ENCODE measurements at regions not wholly inside any gene's neighbourhood (a gene's known extent, or its start where the extent isn't known, plus 50 kb on each side); places are given as distances from the start of the nearest gene placed in this dataset.

DNA sequence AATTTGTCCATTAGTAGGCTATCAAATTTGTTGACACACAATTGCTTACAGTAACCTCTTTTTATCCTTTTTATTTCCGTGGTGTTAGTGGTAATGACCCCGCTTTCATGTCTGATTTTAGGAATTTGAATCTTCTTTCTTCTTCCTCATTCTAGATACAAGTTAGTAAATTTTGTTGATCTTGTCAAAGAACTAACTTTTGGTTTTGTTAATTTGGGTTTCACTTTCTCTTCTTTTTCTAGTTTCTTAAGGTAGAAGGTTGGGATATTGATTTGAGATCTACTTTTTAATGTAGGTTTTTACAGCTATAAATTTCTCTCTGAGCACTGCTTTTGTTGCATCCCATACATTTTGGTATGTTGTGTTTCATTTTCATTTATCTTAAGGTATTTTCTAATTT lies 53.3 kb upstream of the SLC7A1 start:
- TF ChIP-seq GATA3 (IDR thresholded peaks at IDR 0.05; ENCODE audit: low read depth, low read length) (no peak), GATA2 (IDR thresholded peaks at IDR 0.05; ENCODE audit: low read depth, low read length) (no peak)
